DMS 273 (cell line): ENCODE measurements at regions not wholly inside any gene's neighbourhood (a gene's known extent, or its start where the extent isn't known, plus 50 kb on each side); places are given as distances from the start of the nearest gene placed in this dataset.
A peak's percentile ranks its signal among the peaks of the same experiment; 100 is the strongest.
"Not testable (repeated sequence)": the region's sequence is repeated elsewhere in the genome, so short reads cannot be mapped to it uniquely, and the experiment has no call there.

ENCODE experiments used
- DNase-seq: peaks from one replicate; lab custom pipeline; 2025; ENCODE audit not compliant: unreplicated experiment; lab: John Stamatoyannopoulos, UW

- no peak for DNase-seq
Measured at GRCh38 chr18:2144811-2145210, 426.5 kb downstream of the METTL4 start.

- no peak for DNase-seq
Measured at GRCh38 chr18:2146092-2146491, 425.2 kb downstream of the METTL4 start.

DNA sequence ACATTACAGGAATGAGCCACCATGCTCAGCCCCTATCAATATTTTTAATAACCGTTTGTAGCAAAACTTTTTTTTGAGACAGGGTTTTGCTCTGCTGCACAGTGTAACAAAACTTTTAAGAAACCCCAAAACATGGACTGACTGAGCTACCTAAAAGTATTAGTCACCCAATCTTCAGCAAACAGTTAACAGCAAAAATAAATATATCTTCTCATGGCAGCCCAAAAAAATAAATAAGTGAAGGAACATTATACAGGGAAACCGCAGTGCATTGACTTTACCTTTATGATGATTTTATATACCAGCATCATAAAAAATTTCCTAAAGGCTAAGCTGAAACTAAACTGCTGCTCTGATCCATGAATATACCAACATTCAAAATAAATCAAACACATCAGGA, 424.6 kb downstream of the METTL4 start:
- no peak for DNase-seq

DNA sequence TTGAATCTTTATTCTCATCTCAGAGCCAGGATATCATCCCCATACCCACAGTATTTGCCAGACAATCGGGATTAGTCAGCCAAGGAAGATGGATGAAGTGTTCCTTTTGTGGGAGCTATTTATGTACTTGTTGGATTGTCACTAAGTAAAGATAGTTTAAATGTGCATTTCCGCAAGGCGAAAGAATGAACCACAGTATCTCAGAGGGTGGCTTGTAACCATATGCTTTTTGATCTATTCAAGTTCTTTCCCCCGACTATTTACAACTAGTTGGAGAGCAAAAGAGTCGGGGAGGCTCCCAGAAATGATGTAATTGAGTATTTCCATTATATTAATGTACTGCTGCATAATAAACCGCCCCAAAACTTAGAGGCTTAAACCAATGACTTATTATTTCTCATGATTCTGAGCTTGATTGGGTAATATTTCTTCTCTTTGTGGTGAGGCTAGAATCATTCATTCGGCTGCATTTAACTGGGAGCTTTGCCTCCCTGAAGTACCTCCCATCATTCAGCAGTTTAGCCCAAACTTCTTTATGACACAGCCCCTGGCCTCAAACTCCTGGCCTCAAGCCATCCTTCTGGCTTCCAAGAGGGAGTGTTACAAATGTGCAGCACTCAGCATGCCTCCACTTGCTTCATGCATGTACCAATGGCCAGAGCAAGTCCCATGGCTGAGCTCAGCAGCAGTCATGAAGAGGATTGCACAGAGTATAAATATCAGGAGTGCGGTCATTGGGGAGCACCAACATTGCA, 423.7 kb downstream of the METTL4 start:
- DNase-seq: peak; percentile 82

DNA sequence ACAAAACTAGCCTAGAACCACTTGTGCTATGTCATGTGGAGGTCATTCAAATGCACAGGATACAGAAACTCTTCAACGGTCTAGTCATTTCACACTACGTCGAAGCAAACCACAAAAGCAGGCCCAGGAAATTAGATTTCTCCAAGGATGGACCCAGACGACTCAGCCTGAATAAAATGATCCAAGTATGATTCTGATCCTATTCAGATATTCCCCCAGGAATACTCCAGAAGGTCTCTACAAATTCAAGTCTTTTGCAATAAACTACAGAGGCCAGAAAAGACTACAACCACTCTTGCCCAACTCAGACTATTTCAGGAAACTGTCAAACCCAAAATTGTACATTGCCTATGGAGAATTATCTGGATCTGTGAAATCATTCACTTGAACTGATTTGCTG, 422.5 kb downstream of the METTL4 start:
- no peak for DNase-seq

DNA sequence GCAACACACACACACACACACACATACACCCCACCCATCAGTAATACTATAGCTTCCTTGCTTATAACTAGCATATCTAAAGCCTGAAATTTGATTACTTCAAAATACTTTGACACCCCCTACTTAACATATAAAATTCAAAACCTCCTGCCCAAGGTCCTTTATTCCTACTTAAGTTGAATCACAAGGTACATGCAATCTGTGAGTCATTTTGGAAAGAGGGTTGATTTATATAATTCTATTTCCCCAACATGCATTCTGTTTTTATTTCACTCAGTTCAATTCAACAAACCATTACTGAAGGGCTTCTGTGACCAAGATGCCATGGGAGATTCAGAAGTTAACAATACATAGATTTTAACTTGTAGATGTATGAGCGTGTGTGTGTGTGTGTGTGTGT, 420.7 kb downstream of the METTL4 start:
- no peak for DNase-seq

DNA sequence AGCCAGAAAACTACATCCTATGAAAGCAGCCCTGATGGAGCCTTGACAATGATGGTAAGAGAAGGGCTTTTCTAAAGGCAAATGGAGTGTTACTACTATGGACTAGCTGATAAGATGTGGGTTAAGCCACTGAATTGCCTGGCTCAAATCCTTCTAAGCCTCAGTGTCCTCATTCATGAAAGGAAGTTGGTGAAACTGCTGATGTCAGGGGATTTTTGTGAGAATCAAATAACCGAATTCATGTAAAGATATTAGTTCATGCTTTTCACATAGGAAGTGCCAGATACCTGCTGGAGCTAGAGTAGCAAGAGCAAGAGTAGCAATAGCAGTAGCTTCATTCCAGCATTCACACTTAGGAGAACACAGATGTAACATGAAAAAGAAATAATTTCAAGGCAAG, 417.0 kb downstream of the METTL4 start:
- no peak for DNase-seq

GRCh38 chr18:2164644-2165550, 406.4 kb downstream of the METTL4 start:
- no peak for DNase-seq

GRCh38 chr18:2166876-2167275, 404.4 kb downstream of the METTL4 start:
- DNase-seq: not testable (repeated sequence)

GRCh38 chr18:2168022-2168421, 403.3 kb downstream of the METTL4 start:
- DNase-seq: no peak

- DNase-seq: no peak
Measured at GRCh38 chr18:2169656-2170055, 401.6 kb downstream of the METTL4 start.

DNA sequence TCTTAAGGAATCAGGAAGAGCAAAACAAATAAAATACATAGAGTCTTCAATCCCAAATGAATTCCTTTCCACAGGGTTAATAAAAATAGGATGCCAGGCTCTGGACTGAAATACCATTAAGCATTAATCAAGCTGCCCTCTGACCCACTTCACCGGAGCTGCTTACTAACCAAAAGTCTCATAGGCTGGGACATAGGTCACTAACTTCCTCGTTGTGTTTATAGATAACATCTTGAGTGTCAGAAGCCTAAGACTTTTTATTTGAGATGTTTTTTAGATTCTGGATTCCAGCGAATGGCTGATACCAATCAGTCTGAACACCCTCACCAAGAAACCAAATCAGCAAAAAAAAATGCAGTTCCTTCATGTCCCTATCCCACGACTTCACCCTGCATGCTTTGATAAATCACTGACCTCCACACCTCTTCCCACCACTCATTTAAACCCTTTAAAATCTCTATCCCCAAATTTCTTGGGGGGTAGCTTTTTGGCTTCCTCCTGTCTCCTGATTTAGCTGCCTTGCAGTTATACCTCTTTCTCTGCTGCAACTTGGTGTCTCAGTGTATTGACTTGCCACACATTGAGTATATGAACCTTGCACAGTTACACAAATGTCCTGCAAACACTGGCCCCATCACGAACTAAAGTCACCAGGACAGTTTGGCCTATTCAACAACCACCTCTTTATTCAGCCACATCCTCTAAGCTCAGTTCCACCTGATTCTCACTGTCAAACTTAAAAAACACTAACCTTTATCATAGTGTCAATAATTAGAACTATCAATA, 399.3 kb downstream of the METTL4 start:
- no peak for DNase-seq

GRCh38 chr18:2172881-2173280, 398.4 kb downstream of the METTL4 start:
- no peak for DNase-seq

DNA sequence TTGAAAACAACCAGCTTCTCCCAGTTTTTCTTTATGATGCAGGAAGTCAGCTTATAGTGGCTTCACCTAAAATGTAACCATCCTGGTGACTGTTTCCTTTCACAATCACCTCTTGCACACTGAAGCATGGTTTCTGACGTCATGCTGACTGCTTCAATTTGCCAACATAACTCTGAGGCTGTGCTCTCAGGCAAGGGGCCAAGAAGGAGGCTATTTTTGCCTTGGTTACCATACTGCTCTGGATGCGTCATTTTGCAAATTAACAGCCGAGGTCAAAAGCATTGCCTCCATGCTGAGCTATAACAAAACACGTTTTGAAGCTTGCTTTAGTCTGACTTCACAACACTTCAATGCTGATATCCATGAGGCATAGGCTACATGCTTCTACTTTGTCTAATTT, 397.8 kb downstream of the METTL4 start:
- peak; percentile 10 for DNase-seq

GRCh38 chr18:2178036-2178435, 393.3 kb downstream of the METTL4 start:
- DNase-seq: no peak

- no peak for DNase-seq
Measured at GRCh38 chr18:2179498-2180183, 391.7 kb downstream of the METTL4 start.

- no peak for DNase-seq
Measured at GRCh38 chr18:2180586-2180985, 390.7 kb downstream of the METTL4 start.

GRCh38 chr18:2183432-2183831, 387.9 kb downstream of the METTL4 start:
- no peak for DNase-seq

GRCh38 chr18:2186967-2187366, 384.3 kb downstream of the METTL4 start:
- DNase-seq: no peak

- DNase-seq: no peak
Measured at GRCh38 chr18:2188258-2188657, 383.0 kb downstream of the METTL4 start.
